ENCODE measurements at regions not wholly inside any gene's neighbourhood (a gene's known extent, or its start where the extent isn't known, plus 50 kb on each side); places are given as distances from the start of the nearest gene placed in this dataset.

GRCh38 chr2:120944575-120944974 lies 208.9 kb downstream of the GLI2 start:
- ChIA-PET POLR2A (no interaction called here), CTCF (no interaction called here), RAD21 (ENCODE audit: low non-redundant PET in 1 of 2, low total read pairs in 2 of 2, uncharacterized antibody in 2 of 2, unreplicated experiment in 2 of 2) (no interaction called here)
- TF ChIP-seq YY1 (IDR thresholded peaks at IDR 0.05; ENCODE audit: extremely low read depth, insufficient replicate concordance, low read depth, low read length) = no peak
- TF ChIP-seq, protein P1, sequence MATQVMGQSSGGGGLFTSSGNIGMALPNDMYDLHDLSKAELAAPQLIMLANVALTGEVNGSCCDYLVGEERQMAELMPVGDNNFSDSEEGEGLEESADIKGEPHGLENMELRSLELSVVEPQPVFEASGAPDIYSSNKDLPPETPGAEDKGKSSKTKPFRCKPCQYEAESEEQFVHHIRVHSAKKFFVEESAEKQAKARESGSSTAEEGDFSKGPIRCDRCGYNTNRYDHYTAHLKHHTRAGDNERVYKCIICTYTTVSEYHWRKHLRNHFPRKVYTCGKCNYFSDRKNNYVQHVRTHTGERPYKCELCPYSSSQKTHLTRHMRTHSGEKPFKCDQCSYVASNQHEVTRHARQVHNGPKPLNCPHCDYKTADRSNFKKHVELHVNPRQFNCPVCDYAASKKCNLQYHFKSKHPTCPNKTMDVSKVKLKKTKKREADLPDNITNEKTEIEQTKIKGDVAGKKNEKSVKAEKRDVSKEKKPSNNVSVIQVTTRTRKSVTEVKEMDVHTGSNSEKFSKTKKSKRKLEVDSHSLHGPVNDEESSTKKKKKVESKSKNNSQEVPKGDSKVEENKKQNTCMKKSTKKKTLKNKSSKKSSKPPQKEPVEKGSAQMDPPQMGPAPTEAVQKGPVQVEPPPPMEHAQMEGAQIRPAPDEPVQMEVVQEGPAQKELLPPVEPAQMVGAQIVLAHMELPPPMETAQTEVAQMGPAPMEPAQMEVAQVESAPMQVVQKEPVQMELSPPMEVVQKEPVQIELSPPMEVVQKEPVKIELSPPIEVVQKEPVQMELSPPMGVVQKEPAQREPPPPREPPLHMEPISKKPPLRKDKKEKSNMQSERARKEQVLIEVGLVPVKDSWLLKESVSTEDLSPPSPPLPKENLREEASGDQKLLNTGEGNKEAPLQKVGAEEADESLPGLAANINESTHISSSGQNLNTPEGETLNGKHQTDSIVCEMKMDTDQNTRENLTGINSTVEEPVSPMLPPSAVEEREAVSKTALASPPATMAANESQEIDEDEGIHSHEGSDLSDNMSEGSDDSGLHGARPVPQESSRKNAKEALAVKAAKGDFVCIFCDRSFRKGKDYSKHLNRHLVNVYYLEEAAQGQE (IDR thresholded peaks at IDR 0.05; ENCODE audit: low read depth) = no peak
- TF ChIP-seq POLR2AphosphoS5 (IDR thresholded peaks at IDR 0.05; ENCODE audit: low read depth, low read length) = no peak
- no peak for TF ChIP-seq EZH2phosphoT487 (IDR thresholded peaks at IDR 0.05; ENCODE audit: borderline replicate concordance)
- TF ChIP-seq, protein P2, sequence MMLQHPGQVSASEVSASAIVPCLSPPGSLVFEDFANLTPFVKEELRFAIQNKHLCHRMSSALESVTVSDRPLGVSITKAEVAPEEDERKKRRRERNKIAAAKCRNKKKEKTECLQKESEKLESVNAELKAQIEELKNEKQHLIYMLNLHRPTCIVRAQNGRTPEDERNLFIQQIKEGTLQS (IDR thresholded peaks at IDR 0.05) = no peak
- no peak for TF ChIP-seq EZH2 (IDR thresholded peaks at IDR 0.05)
- TF ChIP-seq SP1 (IDR thresholded peaks at IDR 0.05; ENCODE audit: low read depth) = no peak
- no peak for TF ChIP-seq SIN3A (IDR thresholded peaks at IDR 0.05; ENCODE audit: low read depth)
- no peaks in the 10 kb centered on the region for H4K20me1 ChIP-seq (ENCODE audit: insufficient read depth)
- ATAC-seq (no peak), DNase-seq (ENCODE audit: low read depth, low spot score) (no peak)
- no peak overlapping the region for H3K9ac ChIP-seq (ENCODE audit: low read length)
- H3K79me2 ChIP-seq (ENCODE audit: insufficient read depth, low read length) = no peaks in the 10 kb centered on the region
- no peak overlapping the region for H3K4me3 ChIP-seq (replicated peaks in 1 of 2; ENCODE audit: low read depth in 1 of 2, low read length in 2 of 2)
- H3K4me1 ChIP-seq (ENCODE audit: control insufficient read depth in 1 of 2, insufficient read depth in 2 of 2, low read length in 2 of 2) = peaks cover 2 to 6% of the 10 kb centered on the region in 2 experiments; a peak in 2 of 4 replicates
- H3K4me2 ChIP-seq (ENCODE audit: low read length) = no peak overlapping the region
- no peaks in the 10 kb centered on the region for H3K9me3 ChIP-seq (ENCODE audit: control insufficient read depth in 1 of 2, insufficient read depth in 1 of 2, low read depth in 1 of 2, low read length in 2 of 2)
- no peak overlapping the region for H2AFZ ChIP-seq (ENCODE audit: low read depth, low read length, poor library complexity, severe bottlenecking)
- H3K27ac ChIP-seq (ENCODE audit: low read depth, low read length) = no peak overlapping the region
- H3K27me3 ChIP-seq (ENCODE audit: insufficient read depth, low read length) = no peaks in the 10 kb centered on the region
- no TSS peak for BruUV-seq (replicated peaks)
- H3K9me2 ChIP-seq (ENCODE audit: insufficient read depth) = no peaks in the 10 kb centered on the region
- no peaks in the 10 kb centered on the region for H3K36me3 ChIP-seq (ENCODE audit: control insufficient read depth in 1 of 2, insufficient read depth in 2 of 2, low read length in 2 of 2)
- intact Hi-C loops (cut with micrococcal nuclease) = no loop called here
